H1 (cell line): ENCODE measurements at regions not wholly inside any gene's neighbourhood (a gene's known extent, or its start where the extent isn't known, plus 50 kb on each side); places are given as distances from the start of the nearest gene placed in this dataset.

ENCODE experiments used
- CTCF ChIA-PET: fragments of 300-600 bp; sonication (Branson Sonifier 250); formaldehyde crosslinking; loops from one replicate; lab custom pipeline; 2021; ENCODE audit not compliant: partially characterized antibody; lab: Charles Lee
- POLR2A ChIA-PET: fragments of 300-600 bp; sonication (Branson Sonifier 250); formaldehyde crosslinking; loops from one replicate; lab custom pipeline; 2021; ENCODE audit warnings: inconsistent platforms; ENCODE audit not compliant: partially characterized antibody; lab: Charles Lee
- DNase-seq, 2 experiments: peaks; one replicate each; pipeline versions ENCODE4 v3.0.0 to v3.0.0-alpha.2; 2010 to 2022; ENCODE audit warnings: low spot score in 2 of 2, low read depth in 1 of 2, mixed read lengths in 1 of 2
- FAIRE-seq: peaks from 2 replicates; lab custom pipeline; 2011; peaks lifted over from hg19 to GRCh38; lab: Jason Lieb, UNC
- H2AFZ ChIP-seq: 2 replicates; pipeline ENCODE4 v1.8.1; 2012; ENCODE audit warnings: low read length, inconsistent platforms
- H2AK5ac ChIP-seq: 2 replicates; pipeline ENCODE4 v1.6.1; 2013; ENCODE audit warnings: low read depth, low read length
- H2BK120ac ChIP-seq: replicated peaks from 2 replicates; pipeline ENCODE3; 2013; ENCODE audit warnings: low read depth, low read length, inconsistent platforms
- H2BK12ac ChIP-seq: 2 replicates; pipeline ENCODE4 v1.6.1; 2013; ENCODE audit warnings: low read depth, low read length
- H2BK15ac ChIP-seq: 2 replicates; pipeline ENCODE4 v1.6.1; 2013; ENCODE audit warnings: low read length
- H2BK20ac ChIP-seq: 2 replicates; pipeline ENCODE4 v1.6.1; 2013; ENCODE audit warnings: low read length
- H2BK5ac ChIP-seq: 2 replicates; pipeline ENCODE4 v1.6.1; 2013; ENCODE audit warnings: low read depth, low read length
- H3K14ac ChIP-seq: 2 replicates; pipeline ENCODE4 v1.6.1; 2013; ENCODE audit warnings: inconsistent platforms; ENCODE audit not compliant: insufficient read length
- H3K18ac ChIP-seq: 2 replicates; pipeline ENCODE4 v1.6.1; 2013; ENCODE audit warnings: low read length; ENCODE audit errors: extremely low read depth
- H3K23ac ChIP-seq: 2 replicates; pipeline ENCODE4 v1.6.1; 2013; ENCODE audit warnings: inconsistent platforms; ENCODE audit not compliant: insufficient read length
- H3K23me2 ChIP-seq: 2 replicates; pipeline ENCODE4 v1.6.1; 2013; ENCODE audit warnings: low read depth, low read length
- H3K27ac ChIP-seq: 2 replicates; pipeline ENCODE4 v1.6.1; 2011; ENCODE audit warnings: low read depth, low read length, inconsistent platforms
- H3K27me3 ChIP-seq, 4 experiments: replicated peaks in 1 of 4; 1 replicate in 1 of 4; 2 replicates in 3 of 4; pipeline versions ENCODE4 v1.6.1 to v1.8.1; 2011 to 2013; ENCODE audit warnings: low read length in 3 of 4, mild to moderate bottlenecking in 3 of 4, inconsistent platforms in 2 of 4, mixed read lengths in 2 of 4, moderate library complexity in 1 of 4; ENCODE audit not compliant: control insufficient read depth in 3 of 4, insufficient read depth in 3 of 4; ENCODE audit errors: extremely low read depth in 1 of 4
- H3K36me3 ChIP-seq, 4 experiments: 2 replicates each; pipeline versions ENCODE4 v1.6.1 to v1.8.1; 2011 to 2013; ENCODE audit warnings: mild to moderate bottlenecking in 4 of 4, low read length in 3 of 4, moderate library complexity in 2 of 4, control low read depth in 1 of 4, inconsistent platforms in 1 of 4; ENCODE audit not compliant: insufficient read depth in 4 of 4, control insufficient read depth in 2 of 4
- H3K4ac ChIP-seq: replicated peaks from 2 replicates; pipeline ENCODE3; 2013; ENCODE audit warnings: low read length, low read depth, mixed read lengths, inconsistent platforms; ENCODE audit not compliant: insufficient read length
- H3K4me1 ChIP-seq, 4 experiments: replicated peaks in 1 of 4; 1 replicate in 1 of 4; 2 replicates in 3 of 4; pipeline versions ENCODE4 v1.6.1 to v1.8.1; 2011 to 2013; ENCODE audit warnings: low read length in 3 of 4, inconsistent platforms in 2 of 4, mixed read lengths in 1 of 4; ENCODE audit not compliant: insufficient read depth in 4 of 4, control insufficient read depth in 3 of 4
- H3K4me2 ChIP-seq, 2 experiments: 2 replicates each; pipeline versions ENCODE4 v1.6.1 to v1.8.1; 2011 to 2013; ENCODE audit warnings: low read depth in 2 of 2, low read length in 2 of 2, control low read depth in 1 of 2, inconsistent platforms in 1 of 2, mild to moderate bottlenecking in 1 of 2; ENCODE audit not compliant: insufficient read depth in 1 of 2
- H3K4me3 ChIP-seq, 4 experiments: fragments of 200-600, 300-600 bp in 1 of 4; sonication (generic), shearing (Covaris generic), sonication (Bioruptor Twin) in 1 of 4; 2 replicates each; pipeline versions ENCODE4 v1.5.1 to v1.8.1; 2011 to 2016; ENCODE audit warnings: low read length in 4 of 4, low read depth in 3 of 4, control low read depth in 2 of 4, inconsistent platforms in 2 of 4, mild to moderate bottlenecking in 2 of 4, mixed read lengths in 1 of 4, moderate library complexity in 1 of 4; ENCODE audit not compliant: insufficient read depth in 2 of 4; ENCODE audit errors: extremely low read depth in 1 of 4
- H3K56ac ChIP-seq: replicated peaks from 2 replicates; pipeline ENCODE3; 2013; ENCODE audit warnings: low read depth, mild to moderate bottlenecking, mixed read lengths, low read length, inconsistent platforms; ENCODE audit not compliant: insufficient read length
- H3K79me1 ChIP-seq: 2 replicates; pipeline ENCODE4 v1.6.1; 2013; ENCODE audit warnings: low read depth, low read length, control low read depth
- H3K79me2 ChIP-seq, 2 experiments: 2 replicates each; pipeline versions ENCODE4 v1.6.1 to v1.8.1; 2012 to 2013; ENCODE audit warnings: low read length in 2 of 2, mild to moderate bottlenecking in 2 of 2, inconsistent platforms in 1 of 2; ENCODE audit not compliant: insufficient read depth in 2 of 2, control insufficient read depth in 1 of 2
- H3K9ac ChIP-seq, 4 experiments: replicated peaks in 1 of 4; 1 replicate in 1 of 4; 2 replicates in 3 of 4; pipeline versions ENCODE4 v1.6.1 to v1.8.1; 2011 to 2013; ENCODE audit warnings: low read depth in 3 of 4, low read length in 3 of 4, control low read depth in 2 of 4, mild to moderate bottlenecking in 2 of 4, moderate library complexity in 2 of 4, inconsistent platforms in 1 of 4; ENCODE audit errors: extremely low read depth in 1 of 4
- H3K9me3 ChIP-seq, 2 experiments: 2 replicates each; pipeline versions ENCODE4 v1.6.1 to v1.8.1; 2012 to 2013; ENCODE audit warnings: mild to moderate bottlenecking in 2 of 2, moderate library complexity in 2 of 2, control low read depth in 1 of 2, inconsistent platforms in 1 of 2, low read depth in 1 of 2, low read length in 1 of 2, mixed read lengths in 1 of 2; ENCODE audit not compliant: insufficient read depth in 2 of 2
- H4K20me1 ChIP-seq, 2 experiments: replicated peaks in 1 of 2; 2 replicates each; pipeline versions ENCODE3 to v1.8.1; 2011 to 2013; ENCODE audit warnings: inconsistent platforms in 2 of 2, low read length in 2 of 2, mild to moderate bottlenecking in 1 of 2; ENCODE audit not compliant: insufficient read depth in 2 of 2, control insufficient read depth in 1 of 2
- H4K5ac ChIP-seq: 2 replicates; pipeline ENCODE4 v1.6.1; 2013; ENCODE audit warnings: low read length, low read depth, mixed read lengths, inconsistent platforms; ENCODE audit not compliant: insufficient read length
- H4K8ac ChIP-seq: 2 replicates; pipeline ENCODE4 v1.8.0; 2013; ENCODE audit warnings: mild to moderate bottlenecking, moderate library complexity, low read length, inconsistent platforms; ENCODE audit not compliant: insufficient read depth; ENCODE audit errors: extremely low read depth
- H4K91ac ChIP-seq: replicated peaks from 2 replicates; pipeline ENCODE3; 2013; ENCODE audit warnings: low read length, mixed read lengths, inconsistent platforms; ENCODE audit not compliant: insufficient read length
- ASH2L ChIP-seq: fragments of 200-600, 300-600 bp; sonication (generic); IDR thresholded peaks from one replicate; pipeline ENCODE4 v1.7.1; 2017; ENCODE audit warnings: low read length
- BRCA1 ChIP-seq: IDR thresholded peaks from 2 replicates; pipeline ENCODE4 v1.6.1; 2012; ENCODE audit warnings: low read depth, low read length, improper control_type of control experiment
- CBX5 ChIP-seq: fragments of 300-800, 300-1000 bp; sonication (generic); IDR thresholded peaks from 2 replicates; pipeline ENCODE4 v1.7.1; 2016; ENCODE audit warnings: antibody characterized with exemption, low read length, low read depth
- EP300 ChIP-seq, 2 experiments: IDR thresholded peaks; 1 replicate in 1 of 2; 2 replicates in 1 of 2; pipeline ENCODE4 v1.6.1; 2011 to 2012; ENCODE audit warnings: low read depth in 2 of 2, low read length in 2 of 2, mild to moderate bottlenecking in 2 of 2, borderline replicate concordance in 1 of 2, inconsistent platforms in 1 of 2, moderate library complexity in 1 of 2
- JUND ChIP-seq: IDR thresholded peaks from 2 replicates; pipeline ENCODE4 v1.6.1; 2011; ENCODE audit warnings: mild to moderate bottlenecking, improper control_type of control experiment, low read length
- NANOG ChIP-seq: IDR thresholded peaks from 2 replicates; pipeline ENCODE4 v1.6.1; 2011; ENCODE audit warnings: low read length, low read depth, mild to moderate bottlenecking, inconsistent platforms; ENCODE audit not compliant: insufficient read depth, poor library complexity, severe bottlenecking
- RBBP5 ChIP-seq: IDR thresholded peaks from 2 replicates; pipeline ENCODE4 v1.7.1; 2012; ENCODE audit warnings: low read depth, mild to moderate bottlenecking, inconsistent platforms, low read length, moderate library complexity, borderline replicate concordance
- SIX5 ChIP-seq: IDR thresholded peaks from 2 replicates; pipeline ENCODE4 v1.6.1; 2011; ENCODE audit warnings: mild to moderate bottlenecking, low read depth, low read length

GRCh38 chr9:75811692-75812091, 78.8 kb upstream of the PCSK5 start:
- H3K23me2 ChIP-seq = no peaks in the 10 kb centered on the region
- H3K14ac ChIP-seq = no peak overlapping the region
- no peaks in the 10 kb centered on the region for H3K36me3 ChIP-seq
- no peak overlapping the region for H4K5ac ChIP-seq
- H2BK120ac ChIP-seq = no peak overlapping the region
- H2BK15ac ChIP-seq = no peak overlapping the region
- no peak overlapping the region for H3K23ac ChIP-seq
- no peak overlapping the region for H3K27ac ChIP-seq
- H2AFZ ChIP-seq = no peak overlapping the region
- H3K4ac ChIP-seq = no peak overlapping the region
- H2BK20ac ChIP-seq = no peak overlapping the region
- no peak overlapping the region for H4K91ac ChIP-seq
- H3K56ac ChIP-seq = no peak overlapping the region
- H3K27me3 ChIP-seq = no peaks in the 10 kb centered on the region
- no peak overlapping the region for H3K4me3 ChIP-seq
- H3K4me2 ChIP-seq = no peak overlapping the region
- no peaks in the 10 kb centered on the region for H3K79me2 ChIP-seq
- CTCF ChIA-PET = interaction anchor here (1.0 to 1.2 kb wide), 2 partner anchors 39 to 55 kb away, joined by 3 read pairs; no protein-coding TSS in a partner anchor
- H3K79me1 ChIP-seq = no peaks in the 10 kb centered on the region
- DNase-seq (no peak), FAIRE-seq (no peak)
- H2BK5ac ChIP-seq = no peak overlapping the region
- POLR2A ChIA-PET = no interaction called here
- H4K20me1 ChIP-seq = no peaks in the 10 kb centered on the region
- H3K9ac ChIP-seq = no peak overlapping the region
- H2BK12ac ChIP-seq = no peak overlapping the region
- no peaks in the 10 kb centered on the region for H3K4me1 ChIP-seq
- peaks cover 2 to 6% of the 10 kb centered on the region in 2 experiments; a peak in 3 of 4 replicates for H3K9me3 ChIP-seq
- no peak overlapping the region for H3K18ac ChIP-seq
- H4K8ac ChIP-seq = no peak overlapping the region
- no peak overlapping the region for H2AK5ac ChIP-seq
- TF ChIP-seq EP300 (IDR thresholded peaks at IDR 0.05; ENCODE audit: borderline replicate concordance in 1 of 2, low read depth in 2 of 2, low read length in 2 of 2) (no peak), CBX5 (no peak), JUND (no peak), SIX5 (no peak), RBBP5 (no peak), NANOG (no peak), ASH2L (no peak), BRCA1 (no peak)
